Gastroesophageal sphincter (tissue), 4 donors: ENCODE measurements at regions not wholly inside any gene's neighbourhood (a gene's known extent, or its start where the extent isn't known, plus 50 kb on each side); places are given as distances from the start of the nearest gene placed in this dataset.

Experiments used
- ATAC-seq: fragments of 150-250 bp; one replicate; pipeline ENCODE4 v1.9.1; 2016; ENCODE audit warnings: mild to moderate bottlenecking, moderate library complexity
- H3K27ac ChIP-seq, 4 donors: fragments of 200-600 bp; sonication (generic) in 3 of 4; 1 replicate in 3 of 4; 2 replicates in 1 of 4; pipeline ENCODE4 v1.5.1; 2016 to 2019
- H3K27me3 ChIP-seq: fragments of 200-600 bp; sonication (generic); one replicate; pipeline ENCODE4 v1.5.1; 2019
- H3K36me3 ChIP-seq, 2 donors: fragments of 200-600 bp; sonication (generic); one replicate each; pipeline ENCODE4 v1.5.1; 2019; ENCODE audit warnings: control low read depth in 1 of 2
- H3K4me1 ChIP-seq, 3 donors: fragments of 200-600 bp; sonication (generic); 1 replicate in 2 of 3; 2 replicates in 1 of 3; pipeline ENCODE4 v1.5.1; 2016 to 2019; ENCODE audit warnings: control low read depth in 2 of 3
- H3K4me3 ChIP-seq, 2 donors: fragments of 200-600 bp; sonication (generic); one replicate each; pipeline ENCODE4 v1.5.1; 2019; ENCODE audit warnings: mild to moderate bottlenecking in 1 of 2, moderate library complexity in 1 of 2
- H3K9me3 ChIP-seq, 3 donors: fragments of 200-600 bp; sonication (generic); one replicate each; pipeline ENCODE4 v1.5.1; 2017 to 2019; ENCODE audit warnings: control low read depth in 2 of 3
- CTCF ChIP-seq, 4 experiments: fragments of 200-600 bp in 2 of 4; fragments of 450-650 bp in 2 of 4; sonication (generic) in 1 of 4; IDR thresholded peaks; one replicate each; pipeline ENCODE4 v1.5.1; 2017 to 2019; ENCODE audit warnings: antibody characterized with exemption in 4 of 4, mild to moderate bottlenecking in 2 of 4, moderate library complexity in 2 of 4
- EP300 ChIP-seq: sonication (generic); formaldehyde crosslinking; IDR thresholded peaks from one replicate; pipeline ENCODE4 v1.6.1; 2017; ENCODE audit warnings: antibody characterized with exemption, mild to moderate bottlenecking
- POLR2A ChIP-seq, 2 donors: fragments of 450-650 bp; IDR thresholded peaks; one replicate each; pipeline ENCODE4 v1.6.1; 2017; ENCODE audit warnings: antibody characterized with exemption in 2 of 2, mild to moderate bottlenecking in 2 of 2, moderate library complexity in 1 of 2
- POLR2AphosphoS5 ChIP-seq: sonication (generic); formaldehyde crosslinking; IDR thresholded peaks from one replicate; pipeline ENCODE4 v1.6.1; 2017; ENCODE audit warnings: antibody characterized with exemption
- WGBS, 2 donors: methylation state at CpG; one replicate each; pipeline ENCODE4 v1.1.5; 2018; ENCODE audit warnings: low coverage in 1 of 2; 5-methylcytosine and 5-hydroxymethylcytosine counted together

- no peaks in the 10 kb centered on the region for H3K9me3 ChIP-seq
- no peak overlapping the region for H3K27ac ChIP-seq
- H3K4me1 ChIP-seq = no peaks in the 10 kb centered on the region
- no peak overlapping the region for H3K4me3 ChIP-seq
- TF ChIP-seq POLR2A (IDR thresholded peaks at IDR 0.05) (no peak), POLR2AphosphoS5 (no peak), CTCF (IDR thresholded peaks at IDR 0.05) (no peak), EP300 (no peak)
- no peaks in the 10 kb centered on the region for H3K36me3 ChIP-seq
- WGBS, 2 donors = 100% methylated on average over 2 of the region's 2 CpGs
- no peak for ATAC-seq
- no peaks in the 10 kb centered on the region for H3K27me3 ChIP-seq
Observed at GRCh38 chr2:83003555-83003954, 1455.5 kb downstream of the SUCLG1 start.

- no peaks in the 10 kb centered on the region for H3K9me3 ChIP-seq
- H3K36me3 ChIP-seq = no peaks in the 10 kb centered on the region
Observed at GRCh38 chr2:83002706-83003105, 1456.4 kb downstream of the SUCLG1 start.

GRCh38 chr2:82998781-82999180, 1460.3 kb downstream of the SUCLG1 start:
- TF ChIP-seq POLR2A (IDR thresholded peaks at IDR 0.05) = no peak
- no peak for TF ChIP-seq EP300
- TF ChIP-seq CTCF (IDR thresholded peaks at IDR 0.05) = no peak
- TF ChIP-seq POLR2AphosphoS5 = no peak
- ATAC-seq = no peak
- H3K36me3 ChIP-seq = no peaks in the 10 kb centered on the region
- H3K4me3 ChIP-seq = no peak overlapping the region
- no peaks in the 10 kb centered on the region for H3K27me3 ChIP-seq
- no peaks in the 10 kb centered on the region for H3K9me3 ChIP-seq
- no peaks in the 10 kb centered on the region for H3K4me1 ChIP-seq
- no peak overlapping the region for H3K27ac ChIP-seq
- WGBS, 2 donors = 63 to 64% methylated on average over 2 of the region's 2 CpGs

More at GRCh38 chr2:83002706-83003105, 1456.4 kb downstream of the SUCLG1 start:
- no peak for TF ChIP-seq CTCF (IDR thresholded peaks at IDR 0.05)
- no peak for TF ChIP-seq POLR2AphosphoS5
- no peak for TF ChIP-seq EP300
- TF ChIP-seq POLR2A (IDR thresholded peaks at IDR 0.05) = no peak
- 82 to 92% methylated on average over 2 of the region's 2 CpGs for WGBS, 2 donors
- ATAC-seq = no peak
- no peaks in the 10 kb centered on the region for H3K27me3 ChIP-seq
- H3K4me3 ChIP-seq = no peak overlapping the region
- no peaks in the 10 kb centered on the region for H3K4me1 ChIP-seq
- no peak overlapping the region for H3K27ac ChIP-seq

- no peak overlapping the region for H3K4me3 ChIP-seq
- no peaks in the 10 kb centered on the region for H3K27me3 ChIP-seq
- no peak for ATAC-seq
- WGBS, 2 donors = 68 to 73% methylated on average over 3 of the region's 3 CpGs
- no peaks in the 10 kb centered on the region for H3K36me3 ChIP-seq
- H3K9me3 ChIP-seq = no peaks in the 10 kb centered on the region
- no peak overlapping the region for H3K27ac ChIP-seq
- no peaks in the 10 kb centered on the region for H3K4me1 ChIP-seq
- no peak for TF ChIP-seq POLR2A (IDR thresholded peaks at IDR 0.05)
- no peak for TF ChIP-seq EP300
- no peak for TF ChIP-seq CTCF (IDR thresholded peaks at IDR 0.05)
- no peak for TF ChIP-seq POLR2AphosphoS5
Observed at GRCh38 chr2:82996217-82996616, 1462.9 kb downstream of the SUCLG1 start.

- Histone ChIP-seq H3K27ac (no peak overlapping the region), H3K4me1 (no peaks in the 10 kb centered on the region), H3K9me3 (no peaks in the 10 kb centered on the region), H3K27me3 (no peaks in the 10 kb centered on the region), H3K4me3 (no peak overlapping the region), H3K36me3 (no peaks in the 10 kb centered on the region)
- 64 to 81% methylated on average over 2 of the region's 2 CpGs for WGBS, 2 donors
- ATAC-seq = no peak
- no peak for TF ChIP-seq POLR2A (IDR thresholded peaks at IDR 0.05)
Observed at GRCh38 chr2:82994151-82994550, 1464.9 kb downstream of the SUCLG1 start.
